ENCODE measurements at regions not wholly inside any gene's neighbourhood (a gene's known extent, or its start where the extent isn't known, plus 50 kb on each side); places are given as distances from the start of the nearest gene placed in this dataset.
A peak's percentile ranks its signal among the peaks of the same experiment; 100 is the strongest.

DNA sequence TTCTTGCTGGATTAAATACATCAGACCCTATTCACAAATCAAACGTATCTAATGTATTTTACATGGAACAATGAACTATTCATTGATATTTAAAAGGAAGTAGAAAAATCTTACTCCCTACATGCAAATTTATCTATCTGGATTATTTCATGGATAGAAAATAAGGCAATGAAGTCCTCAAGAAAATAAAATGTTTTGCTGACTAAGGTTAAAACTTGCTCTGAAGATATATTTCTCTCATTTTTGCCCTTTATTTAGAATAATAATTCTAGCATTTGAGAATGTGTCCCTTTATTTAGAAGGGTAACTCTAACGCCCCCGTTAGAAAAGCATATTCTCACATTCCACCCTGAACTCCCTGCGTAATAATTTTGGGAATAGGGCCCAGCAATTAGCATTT, 627.0 kb upstream of the ZP4 start:
- DNase-seq, result no peak

- DNase-seq, result no peak
Observed at GRCh38 chr1:238501290-238501689, 610.6 kb upstream of the ZP4 start.

DNA sequence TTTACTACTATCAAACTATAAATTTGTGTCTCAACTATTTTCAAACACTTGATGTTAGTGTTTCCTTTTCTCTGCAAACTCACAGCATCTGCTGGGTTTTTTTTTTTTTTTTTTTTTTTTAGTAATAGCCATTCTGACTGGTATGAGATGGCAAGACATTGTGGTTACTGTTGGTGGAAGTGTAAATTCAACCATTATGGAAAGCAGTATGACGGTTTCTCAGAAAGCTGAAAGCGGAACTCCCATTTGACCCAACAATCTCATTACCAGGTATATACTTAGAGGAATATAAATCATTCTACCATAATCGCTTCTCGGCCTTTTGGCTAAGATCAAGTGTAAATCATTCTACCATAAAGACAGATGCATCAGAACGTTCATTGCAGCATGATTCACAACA, 608.3 kb upstream of the ZP4 start:
- DNase-seq, result no peak

DNA sequence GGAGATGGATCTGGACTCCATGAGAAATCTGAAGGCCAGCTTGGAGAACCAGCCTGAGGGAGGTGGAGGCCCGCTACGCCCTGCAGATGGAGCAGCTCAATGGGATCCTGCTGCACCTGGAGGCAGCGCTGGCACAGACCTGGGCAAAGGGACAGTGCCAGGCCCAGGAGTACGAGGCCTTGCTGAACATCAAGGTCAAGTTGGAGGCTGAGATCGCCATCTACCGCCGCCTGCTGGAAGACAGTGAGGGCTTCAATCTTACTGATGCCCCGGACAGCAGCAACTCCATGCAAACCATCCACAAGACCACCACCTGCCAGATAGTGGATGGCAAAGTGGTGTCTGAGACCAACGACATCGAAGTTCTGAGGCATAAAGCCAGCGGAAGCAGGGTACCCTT, 601.5 kb upstream of the ZP4 start:
- DNase-seq, result no peak

GRCh38 chr1:238491265-238491664, 600.5 kb upstream of the ZP4 start:
- DNase-seq, result no peak

DNA sequence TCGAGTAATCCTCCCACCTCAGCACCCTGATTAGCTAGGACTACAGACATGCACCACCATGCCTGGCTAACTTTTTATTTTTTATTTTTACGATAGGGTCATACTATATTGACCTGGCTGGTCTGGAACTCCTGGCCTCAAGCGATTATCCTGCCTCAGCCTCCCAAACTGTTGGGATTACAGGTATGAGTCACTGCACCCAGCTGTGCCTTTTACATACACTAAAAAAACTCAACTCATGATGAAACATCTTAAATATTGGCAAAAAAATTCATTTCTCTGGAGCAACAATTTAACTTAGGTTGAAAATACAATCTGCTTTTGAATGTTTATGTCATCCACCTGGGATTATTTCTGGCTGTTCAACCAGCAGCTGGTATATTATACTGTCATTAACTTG, 598.3 kb upstream of the ZP4 start:
- no peak for DNase-seq

DNA sequence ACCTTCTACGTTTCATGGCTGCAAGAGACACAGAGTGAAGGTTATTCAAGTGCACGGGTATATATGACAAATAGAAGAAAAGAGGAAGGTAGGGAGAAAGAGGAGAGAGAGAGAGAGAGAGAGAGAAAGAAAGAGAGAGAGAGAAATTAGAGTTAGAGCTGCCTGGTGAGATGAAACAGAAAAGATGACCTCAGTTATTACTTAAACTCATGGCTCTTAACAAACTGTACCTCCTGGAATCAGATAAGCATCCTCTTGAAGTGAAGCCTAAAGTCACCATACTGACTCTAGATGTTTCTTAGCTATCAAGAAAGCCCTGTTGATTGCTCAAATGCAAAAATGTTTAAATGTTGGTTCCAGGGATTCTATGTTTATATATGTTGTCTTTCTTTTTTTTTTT, 597.7 kb upstream of the ZP4 start:
- no peak for DNase-seq

DNA sequence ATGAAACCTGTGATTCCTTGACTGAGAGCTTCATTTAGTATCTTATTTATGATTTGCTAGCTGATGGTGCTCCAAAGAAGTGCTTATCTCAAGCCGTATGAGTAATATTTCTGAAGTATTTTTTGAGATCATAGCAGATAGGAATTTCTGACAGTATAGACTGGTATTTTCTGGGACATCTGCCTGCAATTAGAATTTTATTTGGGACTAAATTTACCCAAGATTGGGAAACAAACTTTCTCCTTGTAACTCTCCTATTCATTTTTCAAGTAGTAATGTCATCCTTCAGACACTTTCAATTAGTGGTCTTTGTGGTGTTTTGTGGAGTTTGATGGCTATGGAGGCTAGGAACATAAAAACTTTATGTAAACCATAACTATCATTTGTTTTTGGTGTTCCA, 597.2 kb upstream of the ZP4 start:
- no peak for DNase-seq

GRCh38 chr1:238485912-238486209, 595.1 kb upstream of the ZP4 start:
- no peak for DNase-seq

- DNase-seq, result no peak
Observed at GRCh38 chr1:238485057-238485911, 594.6 kb upstream of the ZP4 start.

- no peak for DNase-seq
Observed at GRCh38 chr1:238484121-238484520, 593.4 kb upstream of the ZP4 start.

DNA sequence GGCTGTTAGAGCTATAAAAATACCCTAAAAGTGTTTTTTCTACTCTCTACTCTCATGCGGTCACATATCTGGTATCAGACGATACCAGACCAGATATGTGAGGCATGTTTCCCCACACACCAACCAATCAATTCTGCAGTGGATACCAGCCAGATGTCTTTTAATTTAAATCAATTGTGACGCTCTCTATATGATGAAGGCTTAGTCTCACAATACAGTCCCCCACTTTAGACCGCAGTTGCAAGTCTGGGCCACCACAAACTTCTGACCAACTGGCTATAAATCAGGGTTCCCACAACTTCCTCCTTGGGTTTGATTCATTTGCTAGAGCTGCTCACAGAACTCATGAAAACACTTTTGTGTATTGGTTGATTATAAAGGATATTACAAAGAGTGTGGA, 586.1 kb upstream of the ZP4 start:
- DNase-seq, result no peak

- no peak for DNase-seq
Observed at GRCh38 chr1:238475712-238476111, 585.0 kb upstream of the ZP4 start.

DNA sequence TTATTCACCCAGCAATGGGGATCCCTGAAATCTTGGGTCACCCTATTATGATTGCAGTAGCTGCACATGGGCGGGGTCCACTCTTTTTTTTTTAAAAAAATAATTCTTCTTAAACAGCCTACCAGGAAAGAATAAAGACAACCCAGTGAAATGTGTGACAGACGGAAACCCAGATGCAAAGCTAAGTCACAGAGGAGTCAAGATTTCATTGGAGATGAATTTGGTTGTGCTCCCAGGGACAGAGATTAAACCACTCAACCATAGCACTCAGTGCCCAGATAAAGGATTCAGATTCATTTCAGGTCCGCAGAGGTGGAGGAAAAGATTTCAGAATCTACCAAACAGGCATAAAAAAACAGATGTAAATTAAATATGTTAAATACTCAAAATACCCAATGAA, 583.5 kb upstream of the ZP4 start:
- no peak for DNase-seq

DNA sequence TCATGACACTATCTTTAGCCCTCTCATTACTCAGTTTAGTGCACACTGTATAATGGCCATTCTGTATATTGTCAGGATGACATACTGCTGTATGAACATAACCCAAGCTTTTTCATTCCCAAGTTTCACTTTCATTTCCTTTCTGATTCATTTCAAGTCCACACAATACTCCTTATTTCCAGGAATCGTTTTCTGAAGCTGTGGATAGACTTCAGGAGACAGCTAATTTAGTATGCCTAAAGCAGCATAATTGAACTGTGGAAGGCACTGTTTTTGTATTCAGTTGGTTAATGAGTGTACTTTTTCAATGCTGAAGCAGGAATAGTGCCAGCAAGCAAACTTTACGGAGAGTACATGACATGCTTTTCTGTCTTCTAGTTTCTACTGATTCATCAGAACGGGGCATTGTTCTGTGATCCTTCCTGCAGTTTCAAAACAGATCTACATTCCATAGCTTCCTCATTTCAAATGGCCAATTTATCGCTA, 578.5 kb upstream of the ZP4 start:
- peak in 1 of 2 donors; percentile 3 for DNase-seq

DNA sequence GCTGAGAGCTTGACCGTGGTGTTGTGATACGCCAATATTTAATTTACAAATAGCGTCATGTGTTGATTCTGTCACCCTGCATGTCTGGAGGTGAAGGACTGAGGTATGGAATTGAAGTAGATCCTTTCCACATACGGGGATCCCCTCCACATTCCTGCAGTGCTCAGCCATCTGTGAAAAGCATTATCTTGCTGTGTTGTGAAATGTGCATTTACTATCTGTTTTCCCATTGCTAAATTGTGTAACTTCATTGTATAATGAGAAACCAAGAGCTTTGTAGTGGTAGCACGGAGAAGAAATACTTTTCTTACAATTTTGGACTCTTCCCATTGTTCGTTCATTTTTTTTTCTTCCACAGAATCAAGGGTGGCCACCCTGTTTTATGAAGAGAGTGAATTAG, 577.3 kb upstream of the ZP4 start:
- no peak for DNase-seq

DNA sequence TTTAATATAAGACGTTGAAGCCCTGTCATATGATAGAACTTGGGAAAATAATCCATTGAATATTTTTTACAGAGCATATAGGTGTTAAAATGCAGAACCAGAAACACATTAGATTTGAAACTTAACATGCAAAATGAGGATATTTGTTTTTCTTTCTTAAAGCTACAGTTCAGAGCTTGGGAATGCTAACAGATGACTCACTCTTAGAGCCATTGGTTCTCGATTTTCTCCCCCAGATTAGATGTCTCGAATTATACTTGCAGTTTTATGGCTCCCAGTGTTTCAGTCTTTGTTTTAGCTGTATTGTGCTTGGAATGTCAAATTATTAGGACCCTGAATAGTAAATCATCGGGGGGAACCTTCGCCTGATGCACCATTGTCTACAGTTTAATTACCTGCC, 575.7 kb upstream of the ZP4 start:
- DNase-seq, result no peak

DNA sequence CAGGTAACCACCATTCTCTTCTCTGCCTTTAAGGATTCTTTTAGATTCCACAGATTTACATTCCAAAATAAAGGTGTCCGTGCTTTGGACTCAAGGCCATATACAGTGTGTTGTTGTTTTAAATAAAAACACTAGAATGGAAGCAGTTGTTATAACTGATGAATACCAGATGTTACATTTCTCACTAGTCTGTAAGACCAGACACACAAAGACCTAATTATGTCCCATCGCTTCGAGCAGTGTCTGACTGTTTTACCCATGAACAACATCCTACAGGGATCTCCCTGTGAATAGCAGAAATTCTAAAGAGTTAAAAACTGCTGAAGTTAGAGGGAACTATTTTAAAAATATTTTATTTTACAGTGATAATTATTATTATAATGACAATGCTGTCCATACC, 574.7 kb upstream of the ZP4 start:
- no peak for DNase-seq

DNA sequence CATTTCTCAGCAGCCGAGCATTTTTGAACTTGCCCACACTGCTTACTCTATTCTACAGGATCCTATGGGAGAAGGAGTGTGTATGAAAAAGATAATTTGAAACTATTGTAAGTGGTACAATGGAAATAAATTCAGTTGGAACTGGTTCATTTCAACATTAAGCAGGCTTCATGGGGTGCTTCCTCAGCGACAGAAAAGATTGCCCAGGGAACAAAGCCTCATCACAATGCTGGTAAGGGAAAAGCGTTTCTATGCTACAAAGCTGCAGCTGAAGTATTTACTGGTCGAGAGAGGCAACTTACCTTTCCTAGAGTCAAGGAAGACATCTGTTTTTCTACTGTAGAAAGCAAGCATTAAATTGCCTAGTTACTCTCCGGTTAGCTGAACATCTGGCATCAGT, 568.2 kb upstream of the ZP4 start:
- no peak for DNase-seq

DNA sequence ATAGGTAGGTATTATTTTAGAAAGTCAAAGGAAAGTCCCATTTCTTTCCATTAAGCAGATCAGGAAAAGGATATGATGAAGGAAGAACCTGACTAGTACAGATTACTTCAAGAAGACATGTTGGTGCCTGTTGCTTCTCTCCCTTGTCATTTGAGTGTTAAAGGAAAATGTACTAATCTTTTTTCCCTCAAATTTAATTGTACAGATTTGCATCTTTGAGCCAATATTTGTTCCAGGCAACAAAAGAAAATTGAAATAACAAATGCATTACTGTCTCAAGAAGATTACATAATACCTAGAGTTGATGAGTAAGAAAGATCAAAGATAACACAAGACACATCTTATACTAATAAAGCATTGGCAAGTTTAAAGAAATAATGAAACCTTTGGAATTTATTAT, 566.9 kb upstream of the ZP4 start:
- no peak for DNase-seq

GRCh38 chr1:238451781-238452310, 561.1 kb upstream of the ZP4 start:
- no peak for DNase-seq

GRCh38 chr1:238450976-238451375, 560.3 kb upstream of the ZP4 start:
- DNase-seq, result no peak

DNA sequence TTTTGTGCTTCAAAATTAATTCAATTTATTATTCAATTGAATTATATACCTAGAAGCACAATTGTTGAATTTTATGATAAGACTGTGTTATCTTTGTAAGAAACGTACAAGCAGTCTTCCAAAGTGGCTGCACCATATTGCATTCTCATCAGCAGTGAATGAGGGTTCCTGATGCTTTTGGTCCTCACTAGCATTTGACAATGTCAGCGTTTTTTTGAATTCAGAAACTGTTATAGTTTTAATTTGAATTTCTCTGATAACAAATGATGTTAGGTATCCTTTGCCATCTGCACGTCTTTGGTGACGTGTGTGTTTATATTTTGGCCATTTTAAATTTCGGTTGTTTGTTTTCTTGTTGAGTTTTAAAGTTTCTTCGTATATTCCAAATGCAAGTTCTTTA, 553.0 kb upstream of the ZP4 start:
- DNase-seq, result no peak

- DNase-seq, result no peak
Observed at GRCh38 chr1:238439511-238439910, 548.8 kb upstream of the ZP4 start.
